Psoas muscle (tissue), 7 donors: ENCODE measurements at regions not wholly inside any gene's neighbourhood (a gene's known extent, or its start where the extent isn't known, plus 50 kb on each side); places are given as distances from the start of the nearest gene placed in this dataset.
"Not testable (repeated sequence)": the region's sequence is repeated elsewhere in the genome, so short reads cannot be mapped to it uniquely, and the experiment has no call there.

Experiments
- ATAC-seq, 4 donors: fragments of 200-7000 bp; cut with Tn5 transposase; one replicate each; pipeline ENCODE4 v1.9.1; 2020; ENCODE audit warnings: moderate library complexity in 3 of 4, mild to moderate bottlenecking in 2 of 4
- DNase-seq, 2 donors: peaks; one replicate each; pipeline ENCODE4 v3.0.0-alpha.2; 2020
- H3K27ac ChIP-seq: fragments of 200-600 bp; one replicate; pipeline ENCODE4 v1.8.0; 2022
- H3K27me3 ChIP-seq, 3 donors: fragments of 200-600 bp in 1 of 3; one replicate each; pipeline versions ENCODE4 v1.6.1 to v1.8.0; 2013 to 2022; ENCODE audit warnings: low read length in 2 of 3, mild to moderate bottlenecking in 2 of 3, moderate library complexity in 1 of 3; ENCODE audit not compliant: insufficient read depth in 3 of 3
- H3K36me3 ChIP-seq, 2 donors: fragments of 200-600 bp in 1 of 2; one replicate each; pipeline versions ENCODE4 v1.6.1 to v1.8.0; 2013 to 2022; ENCODE audit warnings: low read depth in 1 of 2, mild to moderate bottlenecking in 1 of 2, moderate library complexity in 1 of 2; ENCODE audit not compliant: insufficient read depth in 1 of 2
- H3K4me1 ChIP-seq: fragments of 200-600 bp; one replicate; pipeline ENCODE4 v1.8.0; 2022
- H3K4me3 ChIP-seq: fragments of 200-600 bp; one replicate; pipeline ENCODE4 v1.8.0; 2022; ENCODE audit warnings: mild to moderate bottlenecking
- H3K9me3 ChIP-seq: fragments of 200-600 bp; one replicate; pipeline ENCODE4 v1.8.0; 2022
- CTCF ChIP-seq: fragments of 200-600 bp; IDR thresholded peaks from one replicate; pipeline ENCODE4 v1.8.0; 2022; ENCODE audit warnings: antibody characterized with exemption
- WGBS, 3 donors: extraction: QIAGEN DNeasy Blood & Tissue Kit; methylation state at CpG; one replicate each; pipeline versions ENCODE4 v1.1.6 to v1.1.7; 2013; 5-methylcytosine and 5-hydroxymethylcytosine counted together
- intact Hi-C, 2 donors: fragments of 100-400 bp; cut with DNase I; formaldehyde crosslinking; loops; one replicate each; pipeline versions ENCODE4 v1.11.0 to v1.14.2; 2022
- donor health status: healthy with polysubstance abuse.
- donor health status: DM: no; HTN: no; CAD: no; lungs with moderate emphysema.
- donor health status: Bipolar disorder and iron deficiency.
- donor health status: healthy.
- donor health status: DM: yes; HTN: yes; CAD: no.
- donor health status: DM: no; HTN: no; CAD: no.
- donor health status: DM: yes; HTN: yes; CAD: no.

GRCh38 chr4:64062991-64063390 lies 346.3 kb downstream of the TECRL start:
- TF ChIP-seq CTCF = no peak
- H3K36me3 ChIP-seq = no peaks in the 10 kb centered on the region
- DNase-seq (no peak), ATAC-seq (no peak)
- intact Hi-C loops = no loop called here
- H3K9me3 ChIP-seq = no peaks in the 10 kb centered on the region
- H3K27ac ChIP-seq = no peak overlapping the region
- no peak overlapping the region for H3K4me3 ChIP-seq
- H3K27me3 ChIP-seq = no peaks in the 10 kb centered on the region
- WGBS, 3 donors = 86 to 97% (median 93%) methylated on average over 1 of the region's 1 CpG
- H3K4me1 ChIP-seq = no peaks in the 10 kb centered on the region

GRCh38 chr4:64037033-64037432 lies 372.2 kb downstream of the TECRL start:
- H3K27me3 ChIP-seq, intact Hi-C loops, H3K9me3 ChIP-seq, H3K27ac ChIP-seq, H3K36me3 ChIP-seq, H3K4me1 ChIP-seq, ATAC-seq, H3K4me3 ChIP-seq: not testable (repeated sequence)
- 93 to 98% (median 96%) methylated on average over 20 to 23 of the region's 23 CpGs for WGBS, 3 donors
- peak in 1 of 2 donors; percentile 47 for DNase-seq

- intact Hi-C loops = no loop called here
- Histone ChIP-seq H3K27ac (no peak overlapping the region), H3K9me3 (peaks cover 10% of the 10 kb centered on the region), H3K27me3 (no peaks in the 10 kb centered on the region), H3K36me3 (no peaks in the 10 kb centered on the region), H3K4me3 (no peak overlapping the region), H3K4me1 (no peaks in the 10 kb centered on the region)
- no peak for TF ChIP-seq CTCF
- ATAC-seq (no peak), DNase-seq (no peak)
These were observed 386.7 kb downstream of the TECRL start for GRCh38 chr4:64022560-64022959.

GRCh38 chr4:64016893-64017292 lies 392.4 kb downstream of the TECRL start:
- Histone ChIP-seq H3K36me3 (no peaks in the 10 kb centered on the region), H3K4me3 (no peak overlapping the region), H3K9me3 (peaks cover 5% of the 10 kb centered on the region), H3K27ac (no peak overlapping the region), H3K4me1 (no peaks in the 10 kb centered on the region), H3K27me3 (no peaks in the 10 kb centered on the region)
- WGBS, 3 donors = 77 to 93% (median 92%) methylated on average over 11 of the region's 11 CpGs
- DNase-seq (no peak), ATAC-seq (no peak)
- no peak for TF ChIP-seq CTCF
- intact Hi-C loops = no loop called here

GRCh38 chr4:64014647-64015046 lies 394.6 kb downstream of the TECRL start:
- ATAC-seq = no peak
- H3K36me3 ChIP-seq = no peaks in the 10 kb centered on the region
- no peak overlapping the region for H3K27ac ChIP-seq
- intact Hi-C loops = no loop called here
- no peaks in the 10 kb centered on the region for H3K9me3 ChIP-seq
- 63 to 75% (median 67%) methylated on average over 5 of the region's 5 CpGs for WGBS, 3 donors
- no peaks in the 10 kb centered on the region for H3K27me3 ChIP-seq
- no peaks in the 10 kb centered on the region for H3K4me1 ChIP-seq
- no peak for TF ChIP-seq CTCF
- DNase-seq = no peak
- no peak overlapping the region for H3K4me3 ChIP-seq
